ENCODE measurements at regions not wholly inside any gene's neighbourhood (a gene's known extent, or its start where the extent isn't known, plus 50 kb on each side); places are given as distances from the start of the nearest gene placed in this dataset.

- peaks cover 0 to 5% of the 10 kb centered on the region in 2 donors for H3K4me1 ChIP-seq (ENCODE audit: control insufficient read depth in 1 of 2, insufficient read depth in 2 of 2, low read length in 2 of 2)
- H3K4me3 Mint-ChIP-seq, result no peak overlapping the region
- H3K4me1 Mint-ChIP-seq, result peaks cover 11% of the 10 kb centered on the region
- H3K27me3 ChIP-seq (ENCODE audit: control insufficient read depth in 2 of 2, insufficient read depth in 2 of 2, low read length in 2 of 2), result no peaks in the 10 kb centered on the region
- peaks cover 10 to 12% (median 12%) of the 10 kb centered on the region in 3 donors for H3K27me3 Mint-ChIP-seq (ENCODE audit: low read depth in 3 of 3)
- no peaks in the 10 kb centered on the region for H3K36me3 Mint-ChIP-seq
- no peak overlapping the region for H3K4me3 ChIP-seq (replicated peaks in 1 of 3; ENCODE audit: low read depth in 2 of 3, low read length in 3 of 3)
- no peaks in the 10 kb centered on the region for H3K79me2 ChIP-seq (ENCODE audit: insufficient read depth, low read length)
- TF ChIP-seq CTCF (IDR thresholded peaks at IDR 0.05), result no peak
- intact Hi-C loops (cut with micrococcal nuclease), result no loop called here
- no peak overlapping the region for H3K27ac Mint-ChIP-seq
- H3K9ac ChIP-seq (ENCODE audit: insufficient read depth, low read length, poor library complexity, severe bottlenecking), result no peak overlapping the region
- no peak overlapping the region for H3K4me2 ChIP-seq (replicated peaks; ENCODE audit: extremely low read depth, low read length, poor library complexity, severe bottlenecking)
- 93% methylated on average over 5 of the region's 9 CpGs for WGBS (ENCODE audit: insufficient coverage)
- DNase-seq, result no peak
- no peak overlapping the region for H3K27ac ChIP-seq (ENCODE audit: low read depth in 1 of 2, low read length in 2 of 2)
- peaks cover 0 to 3% (median 0%) of the 10 kb centered on the region in 7 donors for H3K9me3 Mint-ChIP-seq
- no peaks in the 10 kb centered on the region for H3K9me3 ChIP-seq (replicated peaks in 1 of 2; ENCODE audit: control insufficient read depth in 1 of 2, insufficient read depth in 1 of 2, low read length in 2 of 2)
- no peaks in the 10 kb centered on the region for H4K20me1 ChIP-seq (ENCODE audit: insufficient read depth, low read length)
- H3K36me3 ChIP-seq (replicated peaks in 1 of 2; ENCODE audit: control insufficient read depth in 1 of 2, insufficient read depth in 2 of 2, low read length in 2 of 2), result no peaks in the 10 kb centered on the region
- no peak overlapping the region for H2AFZ ChIP-seq (ENCODE audit: insufficient read depth, low read depth, low read length, poor library complexity, severe bottlenecking)
Observed at GRCh38 chr9:86788456-86788855, 158.8 kb downstream of the GAS1 start.

- DNase-seq, result peak; percentile 40 to 77 (median 66)
- Mint-ChIP-seq H3K4me1 (peaks cover 11% of the 10 kb centered on the region), H3K4me3 (no peak overlapping the region), H3K36me3 (no peaks in the 10 kb centered on the region), H3K9me3 (peaks cover 0 to 6% (median 1%) of the 10 kb centered on the region in 7 donors), H3K27me3 (ENCODE audit: low read depth in 3 of 3) (peaks cover 8 to 10% (median 10%) of the 10 kb centered on the region in 3 donors), H3K27ac (peak overlapping the region in 3 of 7 donors; percentile 16 to 56 (median 28))
- peaks cover 0 to 5% of the 10 kb centered on the region in 2 donors for H3K4me1 ChIP-seq (ENCODE audit: control insufficient read depth in 1 of 2, insufficient read depth in 2 of 2, low read length in 2 of 2)
- no peaks in the 10 kb centered on the region for H4K20me1 ChIP-seq (ENCODE audit: insufficient read depth, low read length)
- H3K4me3 ChIP-seq (replicated peaks in 1 of 3; ENCODE audit: low read depth in 2 of 3, low read length in 3 of 3), result no peak overlapping the region
- no peak overlapping the region for H2AFZ ChIP-seq (ENCODE audit: insufficient read depth, low read depth, low read length, poor library complexity, severe bottlenecking)
- H3K79me2 ChIP-seq (ENCODE audit: insufficient read depth, low read length), result no peaks in the 10 kb centered on the region
- H3K27me3 ChIP-seq (ENCODE audit: control insufficient read depth in 2 of 2, insufficient read depth in 2 of 2, low read length in 2 of 2), result no peaks in the 10 kb centered on the region
- H3K27ac ChIP-seq (ENCODE audit: low read depth in 1 of 2, low read length in 2 of 2), result no peak overlapping the region
- WGBS (ENCODE audit: insufficient coverage), result no CpG with 5 or more reads among the region's 3 CpGs
- no peak overlapping the region for H3K4me2 ChIP-seq (replicated peaks; ENCODE audit: extremely low read depth, low read length, poor library complexity, severe bottlenecking)
- no peak for TF ChIP-seq CTCF (IDR thresholded peaks at IDR 0.05)
- no peaks in the 10 kb centered on the region for H3K36me3 ChIP-seq (replicated peaks in 1 of 2; ENCODE audit: control insufficient read depth in 1 of 2, insufficient read depth in 2 of 2, low read length in 2 of 2)
- H3K9me3 ChIP-seq (replicated peaks in 1 of 2; ENCODE audit: control insufficient read depth in 1 of 2, insufficient read depth in 1 of 2, low read length in 2 of 2), result no peaks in the 10 kb centered on the region
- intact Hi-C loops (cut with micrococcal nuclease), result no loop called here
- no peak overlapping the region for H3K9ac ChIP-seq (ENCODE audit: insufficient read depth, low read length, poor library complexity, severe bottlenecking)
Observed at GRCh38 chr9:86783884-86784283, 163.4 kb downstream of the GAS1 start.

All from CD14-positive monocyte (primary cell).